Kidney (tissue), 13 donors: ENCODE measurements at regions not wholly inside any gene's neighbourhood (a gene's known extent, or its start where the extent isn't known, plus 50 kb on each side); places are given as distances from the start of the nearest gene placed in this dataset.

ENCODE experiments used
- DNase-seq, 5 donors: peaks; one replicate each; pipeline ENCODE4 v3.0.0-alpha.2; 2013 to 2020
- FAIRE-seq: peaks from 2 replicates; lab custom pipeline; 2012; peaks lifted over from hg19 to GRCh38; lab: Jason Lieb, UNC
- H3K27ac ChIP-seq, 2 donors: one replicate each; pipeline ENCODE4 v1.7.0; 2013; ENCODE audit warnings: low read depth in 2 of 2, low read length in 2 of 2, inconsistent platforms in 1 of 2
- H3K27me3 ChIP-seq: one replicate; pipeline ENCODE4 v1.7.1; 2013; ENCODE audit warnings: low read length, inconsistent platforms; ENCODE audit not compliant: control insufficient read depth, insufficient read depth
- H3K36me3 ChIP-seq, 3 donors: one replicate each; pipeline versions ENCODE4 v1.7.0 to v1.7.1; 2013; ENCODE audit warnings: low read length in 3 of 3, control low read depth in 1 of 3, inconsistent platforms in 1 of 3; ENCODE audit not compliant: insufficient read depth in 3 of 3, control insufficient read depth in 2 of 3
- H3K4me1 ChIP-seq, 3 donors: one replicate each; pipeline versions ENCODE4 v1.7.0 to v1.7.1; 2013; ENCODE audit warnings: low read length in 3 of 3, inconsistent platforms in 1 of 3, low read depth in 1 of 3; ENCODE audit not compliant: control insufficient read depth in 2 of 3, insufficient read depth in 2 of 3
- H3K4me3 ChIP-seq, 3 donors: one replicate each; pipeline versions ENCODE4 v1.7.0 to v1.8.1; 2013; ENCODE audit warnings: low read length in 3 of 3, control low read depth in 1 of 3, inconsistent platforms in 1 of 3
- H3K9ac ChIP-seq, 3 donors: one replicate each; pipeline versions ENCODE4 v1.7.0 to v1.7.1; 2013; ENCODE audit warnings: low read length in 3 of 3, control low read depth in 1 of 3, inconsistent platforms in 1 of 3
- H3K9me3 ChIP-seq, 3 donors: one replicate each; pipeline versions ENCODE4 v1.7.0 to v1.7.1; 2013; ENCODE audit warnings: low read length in 3 of 3, control low read depth in 1 of 3, inconsistent platforms in 1 of 3; ENCODE audit not compliant: control insufficient read depth in 2 of 3, insufficient read depth in 1 of 3
- CTCF ChIP-seq: IDR thresholded peaks from 3 replicates; pipeline ENCODE4 v1.5.1; 2012; ENCODE audit warnings: mild to moderate bottlenecking, moderate library complexity, borderline replicate concordance; ENCODE audit not compliant: insufficient read depth; ENCODE audit errors: extremely low read depth
- intact Hi-C: fragments of 100-400 bp; cut with DNase I; formaldehyde crosslinking; loops from one replicate; pipeline ENCODE4 v1.11.1; 2022
- donor health status: control.
- donor health status: control.
- donor health status: control.
- donor health status: control.
- donor health status: control.
- donor health status: DM: yes; HTN: yes; CAD: no.
- donor health status: Normal renal cell carcinoma (clear cell type).

GRCh38 chr5:82753374-82753773 is 323.8 kb downstream of the TMEM167A start:
- Histone ChIP-seq H3K27ac (no peak overlapping the region), H3K27me3 (no peaks in the 10 kb centered on the region), H3K4me1 (peaks cover 0 to 3% (median 2%) of the 10 kb centered on the region in 3 donors), H3K9me3 (no peaks in the 10 kb centered on the region), H3K9ac (no peak overlapping the region), H3K36me3 (no peaks in the 10 kb centered on the region), H3K4me3 (no peak overlapping the region)
- DNase-seq (no peak), FAIRE-seq (no peak)
- intact Hi-C loops = no loop called here
- TF ChIP-seq CTCF = no peak

GRCh38 chr5:82749461-82749820 is 327.8 kb downstream of the TMEM167A start:
- no peak for FAIRE-seq
- intact Hi-C loops = no loop called here
- H3K27ac ChIP-seq = no peak overlapping the region
- no peaks in the 10 kb centered on the region for H3K36me3 ChIP-seq
- H3K4me1 ChIP-seq = peaks cover 0 to 3% (median 2%) of the 10 kb centered on the region in 3 donors
- H3K4me3 ChIP-seq = no peak overlapping the region
- no peak for TF ChIP-seq CTCF
- H3K27me3 ChIP-seq = no peaks in the 10 kb centered on the region
- DNase-seq = peak in 2 of 5 donors; percentile 44 to 72
- H3K9ac ChIP-seq = no peak overlapping the region
- no peaks in the 10 kb centered on the region for H3K9me3 ChIP-seq

GRCh38 chr5:82748688-82749460 is 328.3 kb downstream of the TMEM167A start:
- Histone ChIP-seq H3K4me1 (peaks cover 0 to 3% (median 2%) of the 10 kb centered on the region in 3 donors), H3K27me3 (no peaks in the 10 kb centered on the region), H3K9me3 (no peaks in the 10 kb centered on the region), H3K9ac (no peak overlapping the region), H3K4me3 (no peak overlapping the region), H3K36me3 (no peaks in the 10 kb centered on the region), H3K27ac (no peak overlapping the region)
- intact Hi-C loops = no loop called here
- TF ChIP-seq CTCF = no peak
- FAIRE-seq = no peak
- peak in 1 of 5 donors; percentile 20 for DNase-seq
